ENCODE measurements at regions not wholly inside any gene's neighbourhood (a gene's known extent, or its start where the extent isn't known, plus 50 kb on each side); places are given as distances from the start of the nearest gene placed in this dataset.

DNA sequence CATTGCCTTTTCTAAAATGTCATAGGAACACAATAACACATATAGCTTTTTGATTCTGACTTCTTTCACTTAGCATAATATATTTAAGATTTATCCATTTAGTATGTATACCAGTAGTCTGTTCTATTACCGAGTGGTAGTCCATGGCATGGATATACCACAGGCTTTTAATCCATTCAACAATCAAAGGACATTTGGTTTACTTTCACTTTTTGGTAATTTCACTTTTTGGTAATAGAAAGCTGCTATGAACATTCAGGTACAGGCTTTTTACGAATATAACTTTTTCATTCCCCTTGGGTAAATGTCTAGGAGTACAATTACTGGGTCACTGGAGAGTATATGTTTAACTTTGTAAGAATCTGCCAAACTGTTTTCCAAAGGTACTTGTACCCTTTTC is 100.7 kb upstream of the PRICKLE1 start:
- TF ChIP-seq, protein P1, sequence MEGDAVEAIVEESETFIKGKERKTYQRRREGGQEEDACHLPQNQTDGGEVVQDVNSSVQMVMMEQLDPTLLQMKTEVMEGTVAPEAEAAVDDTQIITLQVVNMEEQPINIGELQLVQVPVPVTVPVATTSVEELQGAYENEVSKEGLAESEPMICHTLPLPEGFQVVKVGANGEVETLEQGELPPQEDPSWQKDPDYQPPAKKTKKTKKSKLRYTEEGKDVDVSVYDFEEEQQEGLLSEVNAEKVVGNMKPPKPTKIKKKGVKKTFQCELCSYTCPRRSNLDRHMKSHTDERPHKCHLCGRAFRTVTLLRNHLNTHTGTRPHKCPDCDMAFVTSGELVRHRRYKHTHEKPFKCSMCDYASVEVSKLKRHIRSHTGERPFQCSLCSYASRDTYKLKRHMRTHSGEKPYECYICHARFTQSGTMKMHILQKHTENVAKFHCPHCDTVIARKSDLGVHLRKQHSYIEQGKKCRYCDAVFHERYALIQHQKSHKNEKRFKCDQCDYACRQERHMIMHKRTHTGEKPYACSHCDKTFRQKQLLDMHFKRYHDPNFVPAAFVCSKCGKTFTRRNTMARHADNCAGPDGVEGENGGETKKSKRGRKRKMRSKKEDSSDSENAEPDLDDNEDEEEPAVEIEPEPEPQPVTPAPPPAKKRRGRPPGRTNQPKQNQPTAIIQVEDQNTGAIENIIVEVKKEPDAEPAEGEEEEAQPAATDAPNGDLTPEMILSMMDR (IDR thresholded peaks at IDR 0.05), result no peak
- TF ChIP-seq POLR2AphosphoS5 (IDR thresholded peaks at IDR 0.05) (no peak), POLR2A (IDR thresholded peaks at IDR 0.05) (no peak)
